GM12865 (cell line): ENCODE measurements at regions not wholly inside any gene's neighbourhood (a gene's known extent, or its start where the extent isn't known, plus 50 kb on each side); places are given as distances from the start of the nearest gene placed in this dataset.

ENCODE experiments used
- DNase-seq: peaks from one replicate; pipeline ENCODE4 v3.0.0; 2010; ENCODE audit warnings: low read depth
- H3K4me3 ChIP-seq: 2 replicates; pipeline ENCODE4 v1.5.1; 2011; ENCODE audit warnings: mild to moderate bottlenecking, low read depth, low read length, control low read depth
- TF ChIP-seq, protein P1 (sequence below): IDR thresholded peaks from 2 replicates; pipeline ENCODE4 v1.5.1; 2011; ENCODE audit warnings: low read length, control low read depth, low read depth, inconsistent platforms; ENCODE audit not compliant: insufficient read depth; ENCODE audit errors: missing control alignments

DNA sequence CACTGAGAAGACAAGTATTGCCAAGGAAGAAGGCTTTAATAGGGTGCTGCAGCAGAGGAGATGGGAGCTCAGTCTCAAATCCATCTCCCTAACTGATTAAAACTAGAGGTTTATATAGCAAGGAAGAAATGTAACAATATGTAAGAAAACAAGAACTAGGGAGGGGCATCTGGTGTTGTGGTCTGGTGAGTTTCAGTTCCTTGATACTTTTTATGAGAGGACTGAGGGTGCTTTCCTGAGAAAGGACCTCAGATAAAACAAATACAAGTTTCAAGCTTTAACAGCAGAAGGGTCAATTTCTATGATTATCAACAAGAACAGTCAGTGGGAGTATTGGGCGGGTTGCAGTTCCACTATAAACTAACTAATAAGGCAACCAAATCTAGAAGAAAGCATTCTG lies 1967.5 kb downstream of the SUCLG1 start:
- no peak for DNase-seq
- TF ChIP-seq, protein P1, sequence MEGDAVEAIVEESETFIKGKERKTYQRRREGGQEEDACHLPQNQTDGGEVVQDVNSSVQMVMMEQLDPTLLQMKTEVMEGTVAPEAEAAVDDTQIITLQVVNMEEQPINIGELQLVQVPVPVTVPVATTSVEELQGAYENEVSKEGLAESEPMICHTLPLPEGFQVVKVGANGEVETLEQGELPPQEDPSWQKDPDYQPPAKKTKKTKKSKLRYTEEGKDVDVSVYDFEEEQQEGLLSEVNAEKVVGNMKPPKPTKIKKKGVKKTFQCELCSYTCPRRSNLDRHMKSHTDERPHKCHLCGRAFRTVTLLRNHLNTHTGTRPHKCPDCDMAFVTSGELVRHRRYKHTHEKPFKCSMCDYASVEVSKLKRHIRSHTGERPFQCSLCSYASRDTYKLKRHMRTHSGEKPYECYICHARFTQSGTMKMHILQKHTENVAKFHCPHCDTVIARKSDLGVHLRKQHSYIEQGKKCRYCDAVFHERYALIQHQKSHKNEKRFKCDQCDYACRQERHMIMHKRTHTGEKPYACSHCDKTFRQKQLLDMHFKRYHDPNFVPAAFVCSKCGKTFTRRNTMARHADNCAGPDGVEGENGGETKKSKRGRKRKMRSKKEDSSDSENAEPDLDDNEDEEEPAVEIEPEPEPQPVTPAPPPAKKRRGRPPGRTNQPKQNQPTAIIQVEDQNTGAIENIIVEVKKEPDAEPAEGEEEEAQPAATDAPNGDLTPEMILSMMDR, result no peak
- no peak overlapping the region for H3K4me3 ChIP-seq

DNA sequence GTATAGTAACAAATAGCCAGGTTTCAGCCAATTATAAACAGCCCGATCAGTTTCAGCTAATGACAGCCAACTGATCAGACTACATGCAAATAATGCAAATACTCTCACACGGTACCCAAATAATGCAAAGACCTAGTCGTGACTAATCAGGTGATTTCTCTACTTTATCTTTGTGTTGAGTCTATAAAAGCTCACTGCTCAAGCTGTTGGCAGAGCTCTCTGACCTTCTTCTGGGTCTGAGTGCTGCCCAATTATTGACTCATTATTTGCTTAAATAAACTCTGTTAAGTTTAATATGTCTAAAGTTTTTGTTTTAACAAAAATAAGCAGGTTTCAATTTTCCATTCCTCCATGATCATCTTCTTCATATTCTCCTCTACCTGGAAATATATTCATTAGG lies 1971.7 kb downstream of the SUCLG1 start:
- no peak overlapping the region for H3K4me3 ChIP-seq
- no peak for DNase-seq
- TF ChIP-seq, protein P1, result no peak

DNA sequence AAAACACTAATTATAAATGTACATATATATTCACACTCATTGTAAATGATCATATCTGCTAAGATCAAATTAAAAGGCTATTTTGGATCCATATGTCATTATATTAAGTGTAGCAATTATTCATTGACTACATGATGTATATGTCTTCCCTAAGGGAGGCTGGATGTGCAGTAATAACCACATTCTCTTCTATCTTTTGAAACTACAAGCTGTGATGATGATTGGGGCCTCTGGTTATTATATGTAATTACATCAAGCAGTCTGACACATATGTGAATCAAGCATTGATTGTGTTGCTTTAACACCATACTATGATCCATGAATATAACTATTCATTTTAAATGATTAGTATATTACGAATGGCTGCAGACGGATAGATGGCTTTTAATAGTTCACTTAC lies 1973.4 kb downstream of the SUCLG1 start:
- DNase-seq, result no peak
- TF ChIP-seq, protein P1, result no peak
- H3K4me3 ChIP-seq, result no peak overlapping the region

DNA sequence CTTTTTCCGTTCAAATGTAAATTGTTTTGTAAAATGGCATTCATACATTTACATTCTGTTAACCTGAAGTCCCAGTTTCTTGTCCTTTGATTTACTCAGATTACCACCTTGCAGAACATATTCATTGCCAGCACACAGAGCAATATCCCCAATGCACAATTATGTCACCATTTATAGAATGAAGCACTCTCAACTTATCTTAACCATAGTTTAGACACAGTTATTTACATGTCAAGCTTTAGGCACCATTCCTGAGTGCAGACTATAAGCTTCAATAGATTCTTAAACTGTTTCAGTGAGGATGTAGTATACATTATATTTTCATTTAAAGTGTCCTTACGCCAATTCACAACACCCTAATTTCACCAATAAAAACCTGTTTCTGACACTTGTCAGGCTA lies 1977.9 kb downstream of the SUCLG1 start:
- TF ChIP-seq, protein P1, result no peak
- no peak overlapping the region for H3K4me3 ChIP-seq
- DNase-seq, result no peak

DNA sequence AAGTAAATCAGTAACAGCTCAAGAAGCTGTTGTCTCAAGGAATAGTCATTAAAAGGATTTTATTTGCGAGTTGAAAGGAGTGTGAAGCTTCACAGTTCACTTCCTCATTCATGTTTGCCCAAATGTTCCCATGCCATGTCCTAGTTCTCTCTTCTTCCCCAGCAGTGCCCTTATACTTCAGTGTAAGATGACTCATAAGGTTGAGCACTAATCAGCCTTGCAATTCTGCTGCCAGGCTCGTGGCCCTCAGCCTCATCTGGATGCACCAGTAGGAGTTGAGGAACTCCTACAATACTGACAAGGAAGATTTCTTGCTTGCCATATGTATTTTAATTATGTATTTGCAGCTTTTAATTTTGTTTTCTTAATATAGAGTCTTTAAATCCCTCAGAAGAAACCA lies 1980.4 kb downstream of the SUCLG1 start:
- TF ChIP-seq, protein P1, result no peak
- H3K4me3 ChIP-seq, result no peak overlapping the region
- DNase-seq, result no peak

DNA sequence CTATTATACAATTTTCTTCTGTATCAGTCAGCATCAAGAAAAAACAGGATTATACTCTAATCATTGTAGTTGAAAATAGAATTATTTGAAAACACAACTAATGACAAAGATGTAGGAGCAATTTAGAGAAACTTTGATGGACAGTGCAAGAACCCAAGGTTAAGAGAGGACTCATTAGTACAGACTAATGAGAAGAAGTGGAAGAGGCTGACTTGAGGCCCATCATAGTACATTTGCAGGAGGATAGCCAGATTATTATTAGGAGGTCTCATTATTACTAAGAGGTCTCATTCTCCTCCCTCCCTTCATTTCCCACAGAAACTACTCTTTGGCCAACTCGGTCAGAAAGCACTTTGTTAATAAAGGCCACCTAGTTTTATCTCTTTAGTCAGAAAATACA lies 1983.0 kb downstream of the SUCLG1 start:
- H3K4me3 ChIP-seq, result no peak overlapping the region
- TF ChIP-seq, protein P1, result no peak
- DNase-seq, result no peak

DNA sequence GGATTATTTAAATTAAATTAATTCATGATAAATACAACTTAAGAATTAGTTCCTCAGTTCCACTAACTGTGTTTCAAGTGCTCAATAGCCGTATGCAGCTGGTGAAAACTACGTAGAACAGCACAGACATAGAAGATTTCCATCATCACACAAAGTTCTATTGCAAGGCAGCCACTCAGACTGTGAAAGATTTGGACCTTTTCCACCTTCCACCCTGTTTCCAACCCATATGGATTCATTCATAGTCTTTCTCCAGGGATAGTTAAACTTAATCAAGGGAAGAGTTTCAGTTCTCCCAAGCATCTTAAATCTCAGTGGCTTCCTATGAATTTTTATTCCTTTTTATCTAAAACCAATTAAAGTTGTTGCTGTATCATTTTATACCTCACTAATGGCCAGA lies 2030.8 kb downstream of the SUCLG1 start:
- H3K4me3 ChIP-seq, result no peak overlapping the region
- TF ChIP-seq, protein P1, result no peak
- DNase-seq, result no peak
